ENCODE measurements at regions not wholly inside any gene's neighbourhood (a gene's known extent, or its start where the extent isn't known, plus 50 kb on each side); places are given as distances from the start of the nearest gene placed in this dataset.

GRCh38 chr12:124420996-124421674, 126.2 kb downstream of the RFLNA start:
- TF ChIP-seq CTCF (IDR thresholded peaks at IDR 0.05) (no peak), POLR2AphosphoS5 (IDR thresholded peaks at IDR 0.05; ENCODE audit: low read depth, low read length) (no peak), REST (IDR thresholded peaks at IDR 0.05; ENCODE audit: insufficient read depth in 1 of 2, low read depth in 2 of 2, low read length in 1 of 2) (no peak), SIN3A (IDR thresholded peaks at IDR 0.05; ENCODE audit: borderline replicate concordance, insufficient read depth, low read depth, low read length) (no peak)

Data from Panc1 (cell line).